Esophagus squamous epithelium (tissue), 4 donors: ENCODE measurements at regions not wholly inside any gene's neighbourhood (a gene's known extent, or its start where the extent isn't known, plus 50 kb on each side); places are given as distances from the start of the nearest gene placed in this dataset.

Experiments used
- CTCF ChIP-seq, 6 experiments: fragments of 450-650 bp in 4 of 6; fragments of 200-600 bp in 2 of 6; sonication (generic) in 2 of 6; IDR thresholded peaks; one replicate each; pipeline ENCODE4 v1.5.1; 2016 to 2019; ENCODE audit warnings: antibody characterized with exemption in 6 of 6, mild to moderate bottlenecking in 4 of 6, moderate library complexity in 4 of 6
- POLR2A ChIP-seq, 4 donors: fragments of 450-650 bp; IDR thresholded peaks; one replicate each; pipeline ENCODE4 v1.6.1; 2017; ENCODE audit warnings: antibody characterized with exemption in 4 of 4, mild to moderate bottlenecking in 4 of 4, moderate library complexity in 3 of 4

GRCh38 chr12:94733727-94734126 lies 83.4 kb upstream of the TMCC3 start:
- no peak for TF ChIP-seq CTCF (IDR thresholded peaks at IDR 0.05)
- no peak for TF ChIP-seq POLR2A (IDR thresholded peaks at IDR 0.05)
